WI38 (cell line): ENCODE measurements at regions not wholly inside any gene's neighbourhood (a gene's known extent, or its start where the extent isn't known, plus 50 kb on each side); places are given as distances from the start of the nearest gene placed in this dataset.

Source experiments
- H3K4me3 ChIP-seq: 2 replicates; pipeline ENCODE4 v1.5.1; 2011; ENCODE audit warnings: low read depth, mild to moderate bottlenecking, control low read depth, low read length
- TF ChIP-seq, protein P1 (sequence below): IDR thresholded peaks from 2 replicates; pipeline ENCODE4 v1.5.1; 2012; ENCODE audit warnings: low read depth, mild to moderate bottlenecking, control low read depth, low read length

DNA sequence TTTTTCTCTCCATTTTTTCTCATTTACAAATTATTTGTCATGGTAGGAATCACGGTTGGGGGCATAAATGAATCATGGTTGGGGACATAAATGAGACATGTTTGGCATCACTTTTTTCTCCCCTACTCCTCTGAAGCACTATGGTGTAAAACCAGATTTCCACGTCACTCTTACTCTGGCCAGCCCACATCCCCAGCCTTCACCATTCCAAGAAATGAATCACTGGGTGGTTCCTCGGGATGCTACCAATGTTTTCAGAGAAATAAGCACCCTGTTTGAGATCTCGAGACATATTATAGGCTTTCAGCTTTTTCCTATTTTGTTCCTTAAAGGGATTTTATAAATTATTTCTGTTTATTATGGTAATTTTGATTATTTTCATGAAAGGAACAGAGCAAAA is 155.0 kb upstream of the SLC8A1 start:
- H3K4me3 ChIP-seq = no peak overlapping the region
- TF ChIP-seq, protein P1, sequence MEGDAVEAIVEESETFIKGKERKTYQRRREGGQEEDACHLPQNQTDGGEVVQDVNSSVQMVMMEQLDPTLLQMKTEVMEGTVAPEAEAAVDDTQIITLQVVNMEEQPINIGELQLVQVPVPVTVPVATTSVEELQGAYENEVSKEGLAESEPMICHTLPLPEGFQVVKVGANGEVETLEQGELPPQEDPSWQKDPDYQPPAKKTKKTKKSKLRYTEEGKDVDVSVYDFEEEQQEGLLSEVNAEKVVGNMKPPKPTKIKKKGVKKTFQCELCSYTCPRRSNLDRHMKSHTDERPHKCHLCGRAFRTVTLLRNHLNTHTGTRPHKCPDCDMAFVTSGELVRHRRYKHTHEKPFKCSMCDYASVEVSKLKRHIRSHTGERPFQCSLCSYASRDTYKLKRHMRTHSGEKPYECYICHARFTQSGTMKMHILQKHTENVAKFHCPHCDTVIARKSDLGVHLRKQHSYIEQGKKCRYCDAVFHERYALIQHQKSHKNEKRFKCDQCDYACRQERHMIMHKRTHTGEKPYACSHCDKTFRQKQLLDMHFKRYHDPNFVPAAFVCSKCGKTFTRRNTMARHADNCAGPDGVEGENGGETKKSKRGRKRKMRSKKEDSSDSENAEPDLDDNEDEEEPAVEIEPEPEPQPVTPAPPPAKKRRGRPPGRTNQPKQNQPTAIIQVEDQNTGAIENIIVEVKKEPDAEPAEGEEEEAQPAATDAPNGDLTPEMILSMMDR = no peak

DNA sequence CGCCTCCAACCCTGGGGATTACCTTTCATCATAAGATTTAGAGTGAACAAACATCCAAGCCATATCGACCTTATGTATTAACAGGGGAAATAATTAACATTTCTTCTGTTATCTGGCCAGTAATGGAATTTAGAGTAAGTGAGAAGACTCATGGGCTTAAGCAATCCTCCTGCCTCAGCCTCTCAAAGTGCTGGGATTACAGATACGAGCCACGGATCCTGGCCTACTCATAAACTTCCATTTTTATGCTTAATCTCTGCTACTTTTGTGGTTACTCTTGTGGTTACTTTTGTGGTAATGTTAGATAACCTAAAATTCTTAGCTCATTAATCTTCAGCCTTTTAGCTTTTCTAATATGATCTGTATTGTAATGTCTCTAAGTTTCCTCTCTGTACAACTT is 159.3 kb upstream of the SLC8A1 start:
- no peak overlapping the region for H3K4me3 ChIP-seq
- TF ChIP-seq, protein P1 = no peak

DNA sequence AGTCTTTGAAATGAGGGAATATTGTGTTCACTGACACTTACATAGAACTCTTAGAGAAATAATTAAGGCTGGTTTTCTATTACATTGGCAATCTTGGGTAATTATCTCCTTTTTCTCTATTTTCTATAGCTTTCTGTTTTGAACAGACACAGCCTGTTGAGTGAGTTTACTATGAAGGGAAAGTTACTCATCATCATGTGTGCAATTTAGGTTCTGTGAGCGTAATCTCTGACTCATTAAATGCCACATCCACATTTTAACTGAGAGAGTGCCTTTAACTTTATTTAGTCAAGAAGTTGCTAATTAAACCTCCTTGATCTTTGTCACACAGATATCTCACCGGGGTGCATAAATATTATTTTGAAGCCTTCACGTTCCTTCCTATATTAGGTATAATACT is 174.0 kb upstream of the SLC8A1 start:
- H3K4me3 ChIP-seq = no peak overlapping the region
- TF ChIP-seq, protein P1 = no peak

DNA sequence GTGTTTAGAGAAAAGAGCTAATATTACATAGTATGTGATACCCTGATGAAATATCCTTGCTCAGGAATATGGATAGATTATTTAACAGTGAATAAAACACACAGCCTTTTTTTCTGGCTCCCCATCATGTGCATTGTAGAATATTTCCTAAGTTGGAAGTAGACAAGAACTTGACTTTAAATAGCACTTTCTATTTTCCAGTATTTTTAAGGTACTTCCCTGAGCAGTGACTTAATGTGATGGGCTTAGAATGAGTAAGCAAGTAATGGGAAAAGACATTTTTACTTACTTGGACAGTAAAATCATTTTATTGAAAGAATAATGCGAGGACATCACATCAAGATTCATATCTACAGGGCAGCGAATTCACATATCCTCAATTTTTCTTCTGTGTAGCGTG is 176.7 kb upstream of the SLC8A1 start:
- TF ChIP-seq, protein P1 = no peak
- no peak overlapping the region for H3K4me3 ChIP-seq

DNA sequence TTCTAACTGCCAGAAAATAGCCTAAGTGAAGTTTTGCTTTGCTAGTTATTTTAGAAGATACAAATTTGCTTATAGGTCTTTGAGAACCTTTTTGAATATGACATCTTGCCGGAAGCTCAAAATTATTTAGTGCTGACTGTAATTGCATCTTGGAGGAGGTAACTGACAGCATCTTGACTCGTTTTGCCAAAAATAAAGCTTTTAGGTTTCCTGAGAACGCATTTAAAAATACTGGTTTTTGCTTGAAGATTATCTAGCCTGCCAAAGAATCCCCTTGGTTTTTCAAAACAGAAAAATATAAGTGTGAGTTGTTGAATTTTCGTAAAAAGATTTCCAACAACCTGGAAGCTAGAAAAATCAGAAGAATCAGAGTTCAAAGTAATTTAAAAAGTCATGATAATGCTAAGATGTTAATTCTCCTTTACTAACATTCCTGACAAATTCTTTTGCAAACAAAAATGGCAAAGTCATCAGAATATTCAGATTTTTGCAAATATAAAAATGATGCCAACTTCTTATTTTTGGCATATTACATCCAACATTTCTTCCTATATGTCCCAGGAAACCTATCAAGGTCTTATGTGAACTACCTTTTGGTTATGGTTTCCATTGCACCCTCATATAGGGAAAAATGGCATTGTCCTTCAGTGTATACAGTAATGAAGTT is 178.0 kb upstream of the SLC8A1 start:
- H3K4me3 ChIP-seq = no peak overlapping the region

DNA sequence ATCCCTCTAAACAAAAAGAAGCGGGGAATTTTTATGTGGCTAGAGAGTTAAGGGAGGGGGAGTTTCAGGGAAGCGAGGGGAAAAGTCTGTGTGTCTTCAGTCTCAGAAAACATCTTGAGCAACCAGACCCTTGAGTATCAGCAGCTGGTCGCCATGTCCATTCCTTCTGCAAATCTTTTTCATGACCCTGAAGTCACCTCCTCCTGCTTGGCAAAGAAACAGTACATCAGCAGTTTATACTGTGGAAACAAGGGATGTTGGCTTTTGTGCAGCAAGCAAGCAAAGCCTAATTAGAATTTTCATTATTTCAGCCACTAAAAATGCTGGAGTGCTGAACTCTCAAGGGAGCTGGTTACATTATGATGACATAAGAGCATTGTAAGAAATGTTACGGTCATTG is 187.4 kb upstream of the SLC8A1 start:
- TF ChIP-seq, protein P1 = no peak
- H3K4me3 ChIP-seq = no peak overlapping the region

More for the DNA sequence above, 178.0 kb upstream of the SLC8A1 start:
- TF ChIP-seq, protein P1 = no peak

DNA sequence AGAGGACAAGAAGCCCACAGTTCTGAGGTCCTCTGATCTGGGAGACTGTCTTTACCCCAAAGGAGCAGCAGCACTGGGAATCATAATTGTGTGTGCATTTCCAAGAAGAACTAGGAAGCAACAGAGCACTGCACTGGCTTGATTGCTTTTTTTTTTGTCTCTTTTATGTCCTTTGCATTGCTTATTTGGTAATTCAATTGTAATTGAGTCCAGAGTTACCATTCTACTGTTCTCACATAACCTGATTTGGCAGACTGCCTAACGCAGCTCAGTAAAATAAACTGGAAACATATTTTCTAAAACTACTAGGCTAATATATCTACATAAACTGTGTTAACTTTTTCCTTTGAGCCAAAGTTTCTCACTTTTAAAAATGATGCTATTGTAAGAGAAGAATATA is 190.3 kb upstream of the SLC8A1 start:
- TF ChIP-seq, protein P1 = no peak
- no peak overlapping the region for H3K4me3 ChIP-seq
